NCI-H446 (cell line): ENCODE measurements at regions not wholly inside any gene's neighbourhood (a gene's known extent, or its start where the extent isn't known, plus 50 kb on each side); places are given as distances from the start of the nearest gene placed in this dataset.
"Not testable (repeated sequence)": the region's sequence is repeated elsewhere in the genome, so short reads cannot be mapped to it uniquely, and the experiment has no call there.

Experiments
- DNase-seq, 2 experiments: peaks; one replicate each; lab custom pipeline; 2025; lab: John Stamatoyannopoulos, UW

DNA sequence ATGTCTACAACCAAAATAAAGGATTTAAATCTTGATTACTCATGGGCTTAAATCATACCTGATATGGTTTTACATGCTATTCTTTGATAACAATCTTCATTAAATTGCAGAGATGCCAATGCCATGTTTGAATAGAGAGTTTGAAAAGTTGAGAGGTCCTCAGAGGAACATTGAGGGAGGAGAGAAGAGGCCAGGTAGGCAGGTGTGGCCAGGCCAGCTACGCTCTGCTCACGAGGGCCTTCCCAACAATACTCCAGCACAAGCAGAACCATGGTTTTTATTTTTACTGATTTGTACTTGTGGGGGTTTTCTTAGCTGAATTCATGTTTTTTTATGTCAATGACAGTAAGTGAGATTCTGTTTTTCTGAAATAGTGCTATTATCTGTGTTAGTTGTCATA is 158.1 kb upstream of the RFC3 start:
- no peak for DNase-seq

DNA sequence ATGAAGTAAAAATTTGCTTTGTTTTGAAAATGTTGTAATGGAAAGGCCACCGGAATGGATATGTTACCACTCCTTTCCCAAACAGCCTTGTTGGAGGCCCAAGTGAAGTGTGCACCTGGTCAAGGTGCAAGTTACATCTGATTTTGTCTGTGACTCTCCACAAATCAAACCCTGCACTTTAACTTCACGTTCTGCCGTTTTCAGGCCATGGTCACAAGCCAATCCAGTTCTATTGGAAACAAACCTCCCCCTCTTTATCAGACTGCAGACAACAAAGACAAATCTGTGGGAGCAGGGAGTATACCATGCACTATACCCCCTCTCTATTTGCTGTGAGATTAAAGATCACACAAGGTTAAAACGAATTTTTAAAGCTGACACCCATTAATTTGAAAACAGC is 155.6 kb upstream of the RFC3 start:
- DNase-seq = no peak

DNA sequence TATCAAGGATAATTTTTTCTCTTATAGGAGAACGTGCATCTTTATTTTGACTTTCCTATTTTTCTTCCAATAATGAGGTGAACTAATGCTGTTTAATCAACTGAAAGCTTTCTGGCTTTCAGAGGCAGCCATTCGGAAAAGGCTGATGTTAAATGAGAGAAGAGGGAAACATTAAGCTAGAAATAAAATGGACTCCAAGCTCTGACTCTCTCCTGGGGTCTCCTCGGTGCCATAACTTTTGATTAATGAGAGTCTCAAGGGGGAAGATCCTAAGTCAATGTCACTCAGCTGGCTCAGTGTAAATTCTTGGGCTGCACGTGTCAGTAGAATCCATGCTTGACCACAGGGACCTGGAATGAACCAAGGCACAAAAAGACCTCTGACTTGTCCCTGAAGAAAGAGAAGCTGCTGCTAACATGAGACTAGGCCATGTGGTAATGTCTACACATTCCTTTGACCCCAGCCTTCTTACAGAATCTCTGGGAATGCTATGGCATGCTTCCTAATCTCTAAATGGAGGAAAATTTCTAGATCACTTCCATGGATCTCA is 152.2 kb upstream of the RFC3 start:
- no peak for DNase-seq

GRCh38 chr13:33671560-33671959 is 146.4 kb upstream of the RFC3 start:
- DNase-seq = no peak

- not testable (repeated sequence) for DNase-seq
Measured at GRCh38 chr13:33672022-33672421, 145.9 kb upstream of the RFC3 start.

DNA sequence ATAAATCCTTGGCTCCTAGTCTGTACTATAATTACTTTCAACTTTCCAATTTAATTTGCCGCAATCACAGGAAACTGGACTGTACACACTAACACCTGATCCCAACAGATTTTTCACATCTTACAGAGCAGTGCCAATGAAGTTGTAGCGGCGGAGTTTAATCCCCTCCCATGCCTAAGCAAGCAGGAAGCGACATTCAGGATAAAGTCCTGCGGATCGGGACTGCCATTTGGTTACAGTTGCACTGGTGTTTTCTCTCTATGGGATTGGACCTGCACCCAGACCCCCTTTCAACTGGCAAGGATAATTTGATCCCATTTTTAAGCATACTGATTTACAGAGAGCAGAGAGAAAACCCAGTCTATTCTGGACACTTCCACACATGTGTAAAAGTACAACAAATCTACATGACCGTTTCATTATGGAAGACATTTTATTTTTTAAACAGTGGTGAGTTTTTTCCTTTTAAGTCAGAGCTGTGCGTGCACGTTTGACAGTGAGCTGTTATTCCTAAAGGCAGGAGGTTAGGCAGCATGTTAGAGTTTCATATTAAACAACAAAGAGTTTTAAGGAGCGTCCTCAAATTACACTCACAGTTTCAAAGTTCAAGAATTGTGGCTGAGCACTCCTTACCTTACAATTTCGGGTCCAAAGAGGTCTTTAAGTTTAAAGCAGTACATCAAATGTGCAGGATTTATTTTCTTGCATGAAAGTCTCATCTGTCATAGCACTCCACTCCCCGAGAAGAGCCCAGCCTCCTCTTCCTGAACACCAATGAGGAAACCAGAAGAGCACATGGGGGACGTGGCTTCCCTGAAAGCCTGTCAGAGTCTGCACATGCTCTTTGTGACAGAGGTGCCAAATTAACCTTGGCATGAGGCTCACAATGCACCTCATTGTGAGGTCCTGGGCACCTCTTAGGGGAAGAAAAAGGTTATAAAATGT is 141.6 kb upstream of the RFC3 start:
- peak; percentile 63 to 80 for DNase-seq

GRCh38 chr13:33677215-33677614 is 140.7 kb upstream of the RFC3 start:
- DNase-seq = no peak

DNA sequence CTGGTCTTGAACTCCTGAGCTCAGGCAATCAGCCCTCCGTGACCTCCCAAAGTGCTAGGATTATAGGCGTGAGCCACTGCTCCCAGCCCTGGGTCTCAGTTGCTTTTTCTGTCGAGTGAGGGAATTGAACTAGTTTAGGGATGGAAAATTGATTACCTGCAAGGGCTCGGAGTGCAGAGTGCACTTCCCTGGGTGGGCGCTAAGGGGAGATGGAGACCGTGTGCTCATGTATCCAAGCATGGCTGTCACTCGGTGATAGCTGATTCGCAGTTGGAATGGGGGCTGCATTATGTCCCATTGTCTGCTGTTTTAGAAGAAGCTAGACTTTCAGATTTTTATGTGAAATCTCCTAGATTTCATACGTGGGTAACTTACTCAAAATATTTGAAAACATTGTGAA is 139.9 kb upstream of the RFC3 start:
- DNase-seq = no peak

- peak in 1 of 2 experiments; percentile 14 for DNase-seq
Measured at GRCh38 chr13:33678906-33679657, 138.9 kb upstream of the RFC3 start.

DNA sequence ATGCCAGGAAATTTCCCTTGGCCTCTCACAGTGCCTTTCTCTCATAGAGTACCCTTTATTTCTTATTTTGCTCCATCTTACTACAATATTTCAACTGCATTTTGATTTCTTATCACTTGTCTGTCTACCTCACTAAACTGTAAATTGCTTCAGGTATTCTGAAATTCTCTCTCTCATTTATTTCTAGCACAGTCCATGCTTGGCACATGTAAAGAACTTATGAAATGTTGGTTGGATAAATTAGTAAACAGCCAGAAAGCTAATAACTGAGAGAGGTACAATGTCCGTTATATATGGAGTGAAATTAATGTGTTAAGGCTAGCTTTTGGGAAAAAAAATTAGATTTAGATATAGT is 138.3 kb upstream of the RFC3 start:
- no peak for DNase-seq

- DNase-seq = no peak
Measured at GRCh38 chr13:33682020-33682564, 135.9 kb upstream of the RFC3 start.

DNA sequence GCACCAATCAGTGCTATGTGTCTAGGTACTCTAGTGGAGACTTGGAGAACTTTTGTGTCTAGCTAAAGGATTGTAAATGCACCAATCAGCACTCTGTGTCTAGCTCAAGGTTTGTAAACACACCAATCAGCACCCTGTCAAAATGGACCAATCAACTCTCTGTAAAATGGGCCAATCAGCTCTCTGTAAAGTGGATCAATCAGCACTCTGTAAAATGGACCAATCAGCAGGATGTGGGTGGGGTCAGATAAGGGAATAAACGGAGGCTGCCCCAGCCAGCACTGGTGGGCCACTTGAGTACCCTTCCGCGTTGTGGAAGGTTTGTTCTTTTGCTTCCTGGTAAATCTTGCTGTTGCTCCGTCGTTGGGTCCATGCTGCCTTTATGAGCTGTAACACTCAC is 135.3 kb upstream of the RFC3 start:
- DNase-seq = not testable (repeated sequence)

DNA sequence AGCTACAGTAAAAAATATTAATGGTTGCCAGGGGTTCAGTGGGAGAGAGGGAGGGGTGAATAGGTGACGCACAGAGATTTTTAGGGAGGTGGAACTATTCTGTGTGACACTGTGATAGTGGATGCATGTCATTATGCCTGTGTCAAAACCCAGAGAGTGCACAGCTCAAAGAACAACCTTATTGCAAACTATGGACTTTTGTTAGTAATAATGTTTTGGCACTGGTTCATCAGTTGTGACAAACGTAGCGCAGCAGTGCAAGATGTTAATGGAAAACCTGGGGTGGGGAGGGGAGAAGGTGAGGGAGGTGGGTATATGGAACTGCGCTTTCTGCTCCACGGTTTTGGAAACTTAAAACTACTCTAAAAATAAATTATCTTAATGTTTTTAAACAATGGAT is 134.6 kb upstream of the RFC3 start:
- no peak for DNase-seq

- DNase-seq = no peak
Measured at GRCh38 chr13:33684874-33685273, 133.1 kb upstream of the RFC3 start.

DNA sequence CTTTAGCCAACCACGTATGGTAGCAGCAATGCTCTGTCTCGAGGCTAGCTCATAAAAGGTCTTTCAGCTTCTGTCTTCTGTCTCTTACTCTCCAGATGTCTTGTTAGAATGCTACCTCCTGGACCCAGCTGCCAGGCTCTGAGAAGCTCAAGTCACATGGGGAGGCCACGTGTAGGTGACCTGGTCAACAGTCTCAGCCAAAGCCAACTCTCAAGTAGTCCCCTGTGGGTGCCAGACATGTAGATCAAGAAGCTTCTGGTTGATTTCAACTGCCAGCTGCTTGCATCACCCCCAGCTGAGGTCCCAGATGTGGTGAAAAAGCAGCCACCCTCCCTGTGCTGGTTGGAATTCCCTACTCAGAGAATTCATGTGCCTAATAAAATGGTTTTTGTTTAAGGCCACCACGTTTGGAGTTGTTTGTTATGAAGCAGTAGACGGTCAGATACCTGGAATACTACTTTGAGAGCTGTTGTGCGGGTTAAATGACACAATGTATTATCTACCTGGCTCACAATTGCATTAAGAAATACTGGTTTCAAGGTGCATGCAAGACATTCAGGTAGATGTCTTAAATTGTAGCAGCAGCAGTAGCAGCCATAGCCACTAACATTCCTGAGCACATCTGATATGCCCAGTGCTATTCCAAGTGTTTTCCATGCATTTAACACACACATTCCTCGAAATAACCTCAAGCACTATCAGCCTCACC is 131.0 kb upstream of the RFC3 start:
- DNase-seq = no peak

DNA sequence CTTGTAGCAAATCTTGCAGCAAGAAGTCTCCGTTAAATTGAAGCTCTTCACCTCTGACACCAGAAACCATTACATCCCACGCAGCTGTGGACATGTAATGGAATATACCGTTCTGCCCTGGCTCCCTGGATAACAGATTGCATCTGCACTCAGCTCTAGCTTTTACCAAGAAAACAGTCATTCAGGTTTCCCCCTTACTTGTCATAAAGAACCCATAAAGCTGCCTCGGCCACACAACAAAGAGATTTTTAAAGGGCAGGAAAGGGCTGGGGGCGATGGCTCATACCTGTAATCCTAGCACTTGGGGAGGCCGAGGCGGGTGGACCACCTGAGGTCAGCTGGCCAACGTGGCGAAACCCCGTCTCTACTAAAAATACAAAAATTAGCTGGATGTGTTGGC is 127.6 kb upstream of the RFC3 start:
- no peak for DNase-seq

- no peak for DNase-seq
Measured at GRCh38 chr13:33691980-33692379, 126.0 kb upstream of the RFC3 start.

DNA sequence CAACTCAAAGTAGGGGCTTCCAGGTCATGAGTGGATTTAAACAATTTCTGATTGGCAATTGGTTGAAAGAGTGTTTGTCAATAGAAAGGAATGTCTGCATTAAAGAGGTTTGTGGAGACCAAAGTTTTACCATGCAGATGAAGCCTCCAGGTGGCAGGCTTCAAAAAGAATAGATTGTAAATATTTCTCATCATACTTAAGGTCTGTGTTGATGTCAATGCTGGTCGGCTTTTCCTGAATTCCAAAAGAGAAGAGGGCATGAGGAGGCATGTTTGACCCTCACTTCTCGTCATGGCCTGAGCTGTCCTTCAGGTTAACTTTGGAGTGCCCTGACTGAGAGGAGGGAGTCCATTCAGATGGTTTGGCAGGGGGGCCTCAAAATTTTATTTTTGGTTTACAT is 125.4 kb upstream of the RFC3 start:
- no peak for DNase-seq

- DNase-seq = no peak
Measured at GRCh38 chr13:33694546-33694945, 123.4 kb upstream of the RFC3 start.

- no peak for DNase-seq
Measured at GRCh38 chr13:33696530-33696929, 121.4 kb upstream of the RFC3 start.

- DNase-seq = no peak
Measured at GRCh38 chr13:33697926-33698325, 120.0 kb upstream of the RFC3 start.

DNA sequence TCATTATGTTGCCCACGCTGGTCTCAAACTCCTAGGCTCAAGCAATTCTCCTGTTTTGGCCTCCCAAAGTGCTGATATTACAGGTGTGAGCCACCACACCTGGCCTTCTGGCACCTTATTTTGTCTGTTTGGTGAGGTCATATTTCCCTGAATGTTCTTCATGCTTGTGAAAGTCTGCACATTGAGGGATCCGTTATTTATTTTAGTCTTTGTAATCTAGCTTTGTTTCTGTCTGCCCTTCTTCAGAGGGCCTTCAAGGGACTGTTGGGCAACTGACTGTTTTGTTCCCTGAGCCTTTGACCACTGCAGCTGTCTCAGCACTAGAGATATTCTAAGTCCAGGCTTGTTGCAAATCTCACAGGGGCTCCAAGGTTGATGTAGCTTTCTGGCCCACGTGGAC is 110.5 kb upstream of the RFC3 start:
- DNase-seq = no peak
